ELF-1 (cell line): ENCODE measurements at regions not wholly inside any gene's neighbourhood (a gene's known extent, or its start where the extent isn't known, plus 50 kb on each side); places are given as distances from the start of the nearest gene placed in this dataset.

ENCODE experiments used
- DNase-seq: peaks from one replicate; pipeline ENCODE4 v3.0.0-alpha.2; 2016; ENCODE audit warnings: low read depth, low spot score

- DNase-seq = peak; percentile 22
Observed at GRCh38 chr10:46227936-46228562, 58.7 kb upstream of the ANTXRL start.

- peak; percentile 80 for DNase-seq
Observed at GRCh38 chr10:46228563-46229071, 58.2 kb upstream of the ANTXRL start.

GRCh38 chr10:46229144-46229563, 57.6 kb upstream of the ANTXRL start:
- DNase-seq = peak; percentile 76

GRCh38 chr10:46230615-46231014, 56.2 kb upstream of the ANTXRL start:
- no peak for DNase-seq

- no peak for DNase-seq
Observed at GRCh38 chr10:46231087-46231486, 55.7 kb upstream of the ANTXRL start.

GRCh38 chr10:46232084-46232483, 54.7 kb upstream of the ANTXRL start:
- DNase-seq = no peak

GRCh38 chr10:46232666-46233065, 54.1 kb upstream of the ANTXRL start:
- no peak for DNase-seq

- DNase-seq = no peak
Observed at GRCh38 chr10:46233181-46233580, 53.6 kb upstream of the ANTXRL start.

GRCh38 chr10:46234026-46234425, 52.8 kb upstream of the ANTXRL start:
- no peak for DNase-seq

GRCh38 chr10:46234431-46235060, 52.3 kb upstream of the ANTXRL start:
- no peak for DNase-seq

- no peak for DNase-seq
Observed at GRCh38 chr10:46235705-46236545, 50.9 kb upstream of the ANTXRL start.

- DNase-seq = no peak
Observed at GRCh38 chr10:46236546-46236887, 50.3 kb upstream of the ANTXRL start.

- DNase-seq = no peak
Observed at GRCh38 chr10:46236941-46237681, 49.7 kb upstream of the ANTXRL start.
